OCI-LY3 (cell line): ENCODE measurements at regions not wholly inside any gene's neighbourhood (a gene's known extent, or its start where the extent isn't known, plus 50 kb on each side); places are given as distances from the start of the nearest gene placed in this dataset.

Experiments used
- H2AFZ ChIP-seq: fragments of 200-600, 300-600 bp; shearing (Covaris generic); 2 replicates; pipeline ENCODE4 v1.6.0; 2014; ENCODE audit warnings: antibody characterized with exemption, low read depth, low read length
- H3K27ac ChIP-seq: fragments of 200-600, 300-600 bp; sonication (generic); 2 replicates; pipeline ENCODE4 v1.5.1; 2014; ENCODE audit warnings: mild to moderate bottlenecking, low read length, moderate library complexity, mixed read lengths
- H3K27me3 ChIP-seq: fragments of 200-600, 300-600 bp; sonication (generic); 2 replicates; pipeline ENCODE4 v1.6.1; 2014; ENCODE audit warnings: low read depth, low read length, mixed read lengths
- H3K36me3 ChIP-seq: fragments of 200-600, 300-600 bp; sonication (generic); replicated peaks from 2 replicates; pipeline ENCODE3; 2014; ENCODE audit warnings: low read depth, low read length, mixed read lengths
- H3K4me1 ChIP-seq: fragments of 300-600, 200-600 bp; sonication (generic); 2 replicates; pipeline ENCODE4 v1.6.1; 2014; ENCODE audit warnings: low read length, mixed read lengths
- H3K4me2 ChIP-seq: fragments of 200-600, 300-600 bp; sonication (generic); 2 replicates; pipeline ENCODE4 v1.6.1; 2014; ENCODE audit warnings: low read length, mixed read lengths
- H3K4me3 ChIP-seq: fragments of 300-600, 200-600 bp; sonication (generic); 2 replicates; pipeline ENCODE4 v1.5.1; 2014; ENCODE audit warnings: antibody characterized with exemption, mild to moderate bottlenecking, low read length, moderate library complexity
- H3K79me2 ChIP-seq: fragments of 300-600, 200-600 bp; shearing (Covaris generic); 2 replicates; pipeline ENCODE4 v1.6.1; 2014; ENCODE audit warnings: mild to moderate bottlenecking, low read length, mixed read lengths
- H3K9ac ChIP-seq: fragments of 300-600, 200-600 bp; shearing (Covaris generic); 2 replicates; pipeline ENCODE4 v1.6.0; 2014; ENCODE audit warnings: mild to moderate bottlenecking, low read length, moderate library complexity
- H3K9me3 ChIP-seq: fragments of 200-600, 300-600 bp; shearing (Covaris generic); 2 replicates; pipeline ENCODE4 v1.6.1; 2014; ENCODE audit warnings: low read length, mixed read lengths; ENCODE audit not compliant: insufficient read depth
- H4K20me1 ChIP-seq: fragments of 200-600, 300-600 bp; sonication (generic); 2 replicates; pipeline ENCODE4 v1.6.1; 2016; ENCODE audit warnings: low read length, mixed read lengths; ENCODE audit not compliant: insufficient read depth
- EZH2phosphoT487 ChIP-seq: fragments of 200-600 bp; shearing (Covaris generic); IDR thresholded peaks from 2 replicates; pipeline ENCODE4 v1.6.1; 2018; ENCODE audit warnings: antibody characterized with exemption, mixed run types, low read depth
- TF ChIP-seq, protein P1 (sequence below): fragments of 200-600, 300-600 bp; sonication (generic); IDR thresholded peaks from 2 replicates; pipeline ENCODE4 v1.5.1; 2014; ENCODE audit warnings: antibody characterized with exemption, low read length, low read depth

DNA sequence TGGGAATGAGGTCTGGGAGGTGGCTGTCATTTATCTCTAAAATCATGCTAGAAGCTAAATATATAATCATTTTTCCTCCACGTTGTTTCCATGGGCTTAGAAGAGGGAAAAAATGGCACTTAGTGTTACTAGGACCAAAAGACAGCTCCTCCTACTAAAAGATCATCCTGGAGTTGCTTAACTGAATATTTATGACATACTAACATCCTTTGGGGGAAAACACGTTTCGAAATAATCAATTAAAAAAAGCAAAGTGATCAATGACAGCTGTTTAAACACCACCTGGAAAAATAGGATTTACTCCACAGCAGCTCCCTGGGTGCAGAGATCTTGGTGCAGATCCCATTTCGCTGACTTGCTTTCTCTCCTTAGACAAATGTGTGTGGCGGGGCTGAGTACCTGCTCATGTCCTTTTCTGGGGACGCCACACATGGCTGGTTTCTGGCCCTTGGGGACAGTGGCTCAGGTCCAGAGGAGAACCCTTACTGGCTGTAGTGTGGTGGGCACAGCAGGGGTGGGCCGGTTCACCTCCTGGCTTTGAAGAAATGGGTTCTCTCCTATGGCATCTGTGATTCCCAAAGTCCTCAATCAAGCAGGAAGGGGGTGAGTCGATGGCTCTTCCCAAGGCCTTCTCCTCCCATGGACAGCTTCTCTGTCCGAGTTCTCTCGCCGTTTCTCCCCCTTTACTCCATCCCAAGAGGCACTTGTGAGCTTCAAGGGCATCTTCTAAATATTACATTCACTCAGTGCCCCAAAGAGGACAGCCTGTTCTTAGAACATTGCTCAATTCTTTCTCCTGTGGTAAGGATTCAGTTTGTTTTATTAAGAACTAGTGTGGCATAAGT lies 156.4 kb upstream of the KLF14 start:
- Histone ChIP-seq H3K4me3 (no peak overlapping the region), H3K4me1 (peaks cover 13% of the 10 kb centered on the region), H3K27ac (no peak overlapping the region), H3K27me3 (no peaks in the 10 kb centered on the region), H3K9me3 (no peaks in the 10 kb centered on the region), H4K20me1 (peaks cover 93% of the 10 kb centered on the region), H3K79me2 (peaks cover 96% of the 10 kb centered on the region), H2AFZ (no peak overlapping the region), H3K36me3 (peaks cover 81% of the 10 kb centered on the region), H3K9ac (no peak overlapping the region), H3K4me2 (no peak overlapping the region)
- TF ChIP-seq, protein P1, sequence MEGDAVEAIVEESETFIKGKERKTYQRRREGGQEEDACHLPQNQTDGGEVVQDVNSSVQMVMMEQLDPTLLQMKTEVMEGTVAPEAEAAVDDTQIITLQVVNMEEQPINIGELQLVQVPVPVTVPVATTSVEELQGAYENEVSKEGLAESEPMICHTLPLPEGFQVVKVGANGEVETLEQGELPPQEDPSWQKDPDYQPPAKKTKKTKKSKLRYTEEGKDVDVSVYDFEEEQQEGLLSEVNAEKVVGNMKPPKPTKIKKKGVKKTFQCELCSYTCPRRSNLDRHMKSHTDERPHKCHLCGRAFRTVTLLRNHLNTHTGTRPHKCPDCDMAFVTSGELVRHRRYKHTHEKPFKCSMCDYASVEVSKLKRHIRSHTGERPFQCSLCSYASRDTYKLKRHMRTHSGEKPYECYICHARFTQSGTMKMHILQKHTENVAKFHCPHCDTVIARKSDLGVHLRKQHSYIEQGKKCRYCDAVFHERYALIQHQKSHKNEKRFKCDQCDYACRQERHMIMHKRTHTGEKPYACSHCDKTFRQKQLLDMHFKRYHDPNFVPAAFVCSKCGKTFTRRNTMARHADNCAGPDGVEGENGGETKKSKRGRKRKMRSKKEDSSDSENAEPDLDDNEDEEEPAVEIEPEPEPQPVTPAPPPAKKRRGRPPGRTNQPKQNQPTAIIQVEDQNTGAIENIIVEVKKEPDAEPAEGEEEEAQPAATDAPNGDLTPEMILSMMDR: no peak
- TF ChIP-seq EZH2phosphoT487: no peak

DNA sequence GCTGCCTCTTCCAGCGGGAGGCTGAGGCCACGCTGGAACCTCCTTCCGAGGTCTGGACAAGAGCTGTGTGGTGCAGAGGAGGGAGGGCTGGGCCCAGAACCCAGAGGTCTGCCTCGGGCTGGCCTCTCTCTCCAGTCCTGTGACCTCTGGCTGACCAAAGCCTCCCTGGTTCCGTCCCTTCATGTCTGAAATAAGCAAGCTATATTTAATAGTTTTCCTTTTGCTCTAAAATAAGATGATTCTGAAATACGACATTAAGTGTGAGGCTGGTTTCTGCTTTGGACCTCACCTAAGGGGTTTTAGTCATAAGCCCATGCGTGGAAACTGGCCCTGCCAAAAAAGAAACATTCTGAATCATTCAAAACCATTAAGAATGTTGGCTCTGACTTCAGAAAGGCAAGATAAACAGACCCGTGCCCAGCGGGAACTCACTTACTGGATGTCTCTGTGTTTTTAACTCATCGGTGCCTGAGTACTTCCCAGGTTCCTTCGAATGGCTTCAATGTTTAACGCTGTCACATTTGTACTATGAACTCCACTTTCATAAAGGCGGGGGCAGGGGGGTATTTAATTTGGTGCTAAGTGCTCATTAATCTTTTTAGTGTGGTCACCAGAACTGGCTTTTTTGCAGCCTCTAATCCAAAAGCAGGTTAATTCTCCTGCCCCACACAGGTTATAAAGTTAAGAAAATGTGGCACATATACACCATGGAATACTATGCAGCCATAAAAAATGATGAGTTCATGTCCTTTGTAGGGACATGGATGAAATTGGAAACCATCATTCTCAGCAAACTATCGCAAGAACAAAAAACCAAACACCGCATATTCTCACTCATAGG lies 157.5 kb upstream of the KLF14 start:
- H3K9ac ChIP-seq: no peak overlapping the region
- TF ChIP-seq EZH2phosphoT487: no peak
- TF ChIP-seq, protein P1: no peak

DNA sequence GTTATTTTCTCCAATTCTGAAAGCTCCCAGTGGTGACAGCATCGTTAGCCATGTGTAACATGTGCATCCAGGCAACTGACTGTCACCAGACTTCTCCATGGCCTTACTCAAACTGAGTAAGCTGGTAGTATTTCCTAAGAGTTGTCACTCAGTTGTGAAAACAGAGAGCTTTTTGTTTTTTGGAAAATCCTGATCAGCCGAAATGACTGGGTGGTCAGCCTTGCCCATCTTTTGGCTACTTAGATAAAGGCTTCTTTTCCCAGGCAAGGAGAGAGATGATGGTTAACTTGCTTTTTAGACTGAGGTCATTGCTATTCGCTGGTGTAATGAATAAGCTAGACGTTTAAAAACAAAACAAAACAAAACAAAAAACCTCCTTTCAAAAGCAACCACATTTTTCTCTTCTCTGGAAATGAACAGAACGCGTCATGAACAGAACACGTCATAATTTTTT lies 159.5 kb upstream of the KLF14 start:
- Histone ChIP-seq H4K20me1 (peaks cover 95% of the 10 kb centered on the region), H3K27me3 (no peaks in the 10 kb centered on the region), H3K4me2 (no peak overlapping the region), H3K36me3 (peaks cover 82% of the 10 kb centered on the region), H3K9me3 (no peaks in the 10 kb centered on the region), H3K4me3 (no peak overlapping the region), H3K4me1 (peaks cover 24% of the 10 kb centered on the region), H3K9ac (no peak overlapping the region), H3K27ac (no peak overlapping the region), H2AFZ (no peak overlapping the region), H3K79me2 (peaks cover 96% of the 10 kb centered on the region)
- TF ChIP-seq, protein P1: no peak
- TF ChIP-seq EZH2phosphoT487: no peak

More for the DNA sequence above, 157.5 kb upstream of the KLF14 start:
- H2AFZ ChIP-seq: no peak overlapping the region
- H3K4me2 ChIP-seq: no peak overlapping the region
- H3K27me3 ChIP-seq: no peaks in the 10 kb centered on the region
- H3K4me1 ChIP-seq: peaks cover 20% of the 10 kb centered on the region
- H3K4me3 ChIP-seq: no peak overlapping the region
- peaks cover 96% of the 10 kb centered on the region for H3K79me2 ChIP-seq
- peaks cover 85% of the 10 kb centered on the region for H3K36me3 ChIP-seq
- no peaks in the 10 kb centered on the region for H3K9me3 ChIP-seq
- no peak overlapping the region for H3K27ac ChIP-seq
- H4K20me1 ChIP-seq: peaks cover 95% of the 10 kb centered on the region
